NCI-H345 treated with DMSO at 0.1 percent for 48 hours (cell line): ENCODE measurements at regions not wholly inside any gene's neighbourhood (a gene's known extent, or its start where the extent isn't known, plus 50 kb on each side); places are given as distances from the start of the nearest gene placed in this dataset.
"Not testable (repeated sequence)": the region's sequence is repeated elsewhere in the genome, so short reads cannot be mapped to it uniquely, and the experiment has no call there.

Source experiments
- DNase-seq: peaks from one replicate; lab custom pipeline; 2025; ENCODE audit not compliant: unreplicated experiment; lab: John Stamatoyannopoulos, UW

DNA sequence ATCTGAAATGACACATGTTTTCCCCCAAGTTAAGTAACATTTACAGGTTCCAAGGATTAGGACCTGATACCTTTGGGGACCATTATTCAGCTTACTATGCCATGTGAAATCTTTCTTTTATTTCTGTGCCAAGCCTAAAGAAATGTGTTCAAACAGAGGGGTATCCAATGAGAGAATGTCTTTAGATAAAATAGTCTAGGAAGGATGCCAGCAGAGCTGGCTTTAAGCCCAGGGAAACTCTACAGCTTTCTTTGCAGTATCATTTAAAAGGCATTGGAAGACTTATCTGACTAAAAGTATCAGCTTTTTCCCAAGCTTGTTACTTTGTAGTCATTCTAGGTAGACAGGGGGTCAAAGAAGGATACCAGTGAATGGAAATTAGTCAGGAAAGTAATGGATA is 860.4 kb downstream of the PLA2G4A start:
- no peak for DNase-seq

DNA sequence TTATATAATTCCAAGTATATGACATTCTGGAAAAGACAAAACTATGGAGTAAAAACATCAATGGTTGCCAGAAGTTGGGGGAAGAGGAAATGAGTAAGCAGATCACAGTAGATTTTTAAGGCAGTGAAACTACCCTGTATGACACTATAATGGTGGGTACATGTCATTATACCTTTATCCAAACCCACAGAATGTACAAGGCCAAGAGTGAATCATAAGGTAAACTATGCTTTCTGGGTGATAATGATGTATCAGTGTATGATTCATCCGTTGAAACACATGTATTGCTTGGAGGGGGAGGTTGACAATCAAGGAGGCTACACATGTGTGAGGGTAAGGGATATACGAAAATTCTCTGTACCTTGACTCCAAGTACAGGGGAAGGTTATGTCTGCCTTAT is 862.7 kb downstream of the PLA2G4A start:
- DNase-seq, result no peak

DNA sequence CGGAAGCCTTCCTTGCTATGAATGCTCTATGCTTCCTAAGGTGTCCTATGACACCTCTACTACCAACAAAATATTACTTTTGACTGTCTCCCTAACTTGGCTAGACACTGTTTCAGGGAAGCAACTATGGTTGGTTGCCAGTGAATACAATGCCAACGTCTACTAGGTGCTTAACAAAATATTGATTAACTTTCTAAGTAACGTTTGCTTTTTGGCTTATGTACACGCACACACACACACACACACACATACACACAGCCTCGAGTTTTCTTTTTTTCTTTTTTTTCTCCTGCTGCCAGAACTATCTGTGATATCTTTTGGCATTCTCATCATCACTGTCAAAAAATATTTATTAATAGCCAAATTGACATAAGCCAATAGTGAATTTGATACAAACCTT is 864.0 kb downstream of the PLA2G4A start:
- no peak for DNase-seq

GRCh38 chr1:187696073-187696472 is 867.3 kb downstream of the PLA2G4A start:
- DNase-seq, result no peak

- not testable (repeated sequence) for DNase-seq
Measured at GRCh38 chr1:187703138-187704130, 874.7 kb downstream of the PLA2G4A start.

DNA sequence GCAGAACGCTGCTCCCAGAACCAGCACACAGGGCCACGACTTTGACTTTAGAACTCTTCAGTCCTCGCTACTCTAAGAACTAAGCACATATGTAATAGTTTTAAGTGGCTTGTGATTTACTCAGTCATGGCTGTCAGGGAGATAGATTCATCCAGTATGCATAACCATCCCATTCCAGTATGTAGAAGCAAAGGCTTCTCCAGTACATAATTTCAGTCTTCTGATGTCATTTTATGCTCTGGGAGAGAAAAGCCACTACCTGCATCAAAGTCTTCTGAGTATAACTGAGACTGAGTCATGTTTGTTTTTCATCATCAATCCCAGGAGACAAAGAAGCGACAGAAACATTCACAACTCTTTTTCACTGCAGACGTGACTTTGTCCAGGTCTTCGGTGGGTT is 885.7 kb downstream of the PLA2G4A start:
- DNase-seq, result no peak

DNA sequence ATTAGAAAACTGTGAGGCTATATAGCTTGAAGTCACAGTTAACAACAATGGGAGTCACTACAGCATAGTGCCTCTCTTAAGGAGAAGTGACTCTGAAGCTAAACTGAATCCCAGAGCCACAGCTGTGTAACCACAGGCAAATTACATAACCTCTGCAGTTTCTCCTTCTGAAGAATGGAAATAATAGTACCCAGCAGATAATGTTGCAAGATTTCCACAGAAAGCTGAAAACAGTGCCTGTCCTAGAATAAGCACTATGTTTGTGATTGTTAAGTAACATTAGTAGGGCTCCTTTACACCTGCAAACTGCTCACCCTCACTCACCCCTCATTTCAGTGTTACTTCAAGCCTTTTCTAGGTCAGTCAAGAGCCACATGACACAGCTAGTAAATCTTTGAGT is 886.7 kb downstream of the PLA2G4A start:
- no peak for DNase-seq

- DNase-seq, result no peak
Measured at GRCh38 chr1:187716160-187716559, 887.4 kb downstream of the PLA2G4A start.

DNA sequence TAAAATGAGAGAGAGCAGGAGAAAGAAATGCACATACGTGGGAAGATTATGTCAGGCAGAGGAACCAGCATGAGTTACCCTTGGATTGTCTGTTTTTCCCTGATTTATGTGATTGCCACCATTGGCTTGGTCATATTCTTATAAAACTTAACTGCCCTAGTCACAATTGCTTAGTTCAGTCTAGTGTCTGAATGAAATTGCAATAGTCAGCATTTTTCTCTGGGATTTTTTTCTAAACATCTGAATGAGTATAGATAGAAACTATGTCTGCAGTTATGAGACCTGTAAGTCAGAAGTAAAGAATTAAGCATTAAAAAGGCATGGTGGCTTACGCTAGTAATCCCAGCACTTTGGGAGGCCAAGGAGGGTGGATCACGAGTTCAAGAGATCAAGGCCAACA is 889.8 kb downstream of the PLA2G4A start:
- no peak for DNase-seq

- DNase-seq, result no peak
Measured at GRCh38 chr1:187721216-187721615, 892.5 kb downstream of the PLA2G4A start.

- DNase-seq, result no peak
Measured at GRCh38 chr1:187725216-187725615, 896.5 kb downstream of the PLA2G4A start.

DNA sequence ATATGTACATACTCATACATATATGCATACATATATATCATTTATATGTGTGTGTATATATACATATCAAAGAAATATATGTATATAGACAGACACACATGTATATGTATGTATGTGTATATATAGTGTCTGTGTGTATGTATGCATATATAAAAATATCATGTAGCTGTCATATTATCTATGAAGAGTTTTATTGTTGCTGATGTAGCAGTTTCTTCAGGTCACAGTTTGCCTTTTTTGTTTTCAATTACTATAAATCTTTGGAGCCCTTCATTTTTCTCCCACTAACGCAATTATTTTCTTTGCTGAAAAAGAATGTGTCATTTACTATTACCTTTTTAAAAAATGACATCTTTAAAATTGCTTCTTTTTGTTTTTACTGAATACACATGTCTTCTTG is 904.5 kb downstream of the PLA2G4A start:
- no peak for DNase-seq

- DNase-seq, result no peak
Measured at GRCh38 chr1:187734427-187734826, 905.7 kb downstream of the PLA2G4A start.

DNA sequence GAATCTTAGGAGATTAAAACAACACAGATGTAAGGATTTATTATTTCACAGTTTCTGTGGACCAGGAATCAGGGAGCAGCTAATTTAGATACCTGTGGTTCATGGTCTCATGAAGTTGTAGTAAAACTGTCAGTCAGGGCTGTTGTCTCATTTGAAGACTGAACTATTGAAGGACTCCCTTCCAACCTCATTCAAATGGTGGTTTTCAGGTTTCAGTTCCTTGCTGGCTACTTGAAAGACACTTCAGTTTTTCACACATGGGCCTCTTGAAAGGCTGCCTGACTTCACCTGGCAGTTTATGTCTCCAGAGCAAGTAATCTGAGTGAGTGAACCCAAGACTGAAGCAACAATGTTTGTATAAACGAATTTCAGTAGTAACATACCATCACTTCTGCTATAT is 915.9 kb downstream of the PLA2G4A start:
- no peak for DNase-seq

GRCh38 chr1:187755536-187755935 is 926.8 kb downstream of the PLA2G4A start:
- DNase-seq, result no peak

DNA sequence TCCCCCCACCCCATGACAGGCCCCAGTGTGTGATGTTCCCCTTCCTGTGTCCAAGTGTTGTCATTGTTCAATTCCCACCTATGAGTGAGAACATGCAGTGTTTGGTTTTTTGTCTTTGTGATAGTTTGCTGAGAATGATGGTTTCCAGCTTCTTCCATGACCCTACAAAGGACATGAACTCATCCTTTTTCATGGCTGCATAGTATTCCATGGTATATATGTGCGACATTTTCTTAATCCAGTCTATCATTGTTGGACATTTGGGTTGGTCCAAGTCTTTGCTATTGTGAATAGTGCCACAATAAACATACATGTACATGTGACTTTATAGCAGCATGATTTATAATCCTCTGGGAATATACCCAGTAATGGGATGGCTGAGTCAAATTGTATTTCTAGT is 927.9 kb downstream of the PLA2G4A start:
- not testable (repeated sequence) for DNase-seq

DNA sequence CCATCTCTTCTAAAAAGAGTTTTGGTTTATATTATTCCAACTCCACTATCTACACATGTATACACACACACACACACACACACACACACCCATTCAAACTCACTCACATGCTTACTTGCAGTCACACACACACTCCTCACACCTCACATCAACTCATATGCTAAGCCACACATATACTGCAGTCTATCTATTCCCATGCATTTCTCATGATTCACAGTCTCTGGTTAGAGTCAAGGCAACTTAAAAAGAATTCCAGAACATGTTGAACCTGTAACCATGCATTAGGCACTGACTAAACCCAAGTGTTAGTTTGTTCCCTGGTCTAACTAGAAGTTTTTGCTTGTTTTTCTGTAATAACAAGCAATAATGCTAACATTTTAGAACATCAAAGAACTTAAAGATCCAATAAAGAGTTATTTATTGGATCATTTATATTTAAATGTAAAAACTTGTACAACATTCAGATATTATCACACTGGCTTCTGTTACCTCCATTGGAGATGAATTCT is 931.1 kb downstream of the PLA2G4A start:
- no peak for DNase-seq

DNA sequence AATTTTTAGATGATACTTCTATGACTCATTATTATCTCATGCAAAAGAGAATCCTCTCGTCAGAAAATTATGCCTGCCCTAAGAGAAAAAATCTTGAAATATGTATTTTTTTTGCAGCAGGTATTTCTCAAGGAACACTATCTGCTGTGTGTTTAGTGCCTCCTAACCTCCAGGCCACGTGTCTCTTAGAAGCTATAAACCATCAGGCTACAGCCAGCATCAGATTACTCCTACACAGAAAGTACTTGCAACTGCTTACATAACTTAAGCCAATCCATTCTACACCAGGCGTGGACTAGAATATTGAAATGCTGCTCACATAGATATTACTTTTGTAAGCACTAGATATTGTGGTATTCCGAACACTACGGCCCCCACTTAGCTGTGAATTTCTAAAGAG is 933.4 kb downstream of the PLA2G4A start:
- no peak for DNase-seq

GRCh38 chr1:187763465-187763864 is 934.7 kb downstream of the PLA2G4A start:
- no peak for DNase-seq

- no peak for DNase-seq
Measured at GRCh38 chr1:187763976-187764375, 935.2 kb downstream of the PLA2G4A start.

DNA sequence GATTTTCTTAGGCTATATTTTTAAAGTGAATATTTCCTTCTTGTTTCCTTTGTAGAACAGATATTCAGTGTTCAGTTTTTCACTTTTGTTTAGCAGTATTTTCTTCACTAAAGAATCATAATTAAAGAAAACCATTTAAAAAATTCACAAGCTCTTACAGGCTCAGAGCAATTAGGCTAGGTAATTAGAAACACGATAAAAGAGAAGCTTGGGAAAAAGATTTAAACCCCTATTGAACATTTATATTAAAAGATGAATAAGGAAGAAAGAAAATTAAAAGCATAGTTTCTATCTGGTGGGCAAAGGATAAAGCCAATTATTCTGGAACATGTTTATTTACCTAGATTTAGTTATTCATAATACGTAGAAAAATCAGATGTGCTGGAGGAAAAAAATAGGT is 942.6 kb downstream of the PLA2G4A start:
- DNase-seq, result no peak

GRCh38 chr1:187773168-187773567 is 944.4 kb downstream of the PLA2G4A start:
- no peak for DNase-seq

- no peak for DNase-seq
Measured at GRCh38 chr1:187787736-187788135, 959.0 kb downstream of the PLA2G4A start.
